LNCAP (cell line): ENCODE measurements at regions not wholly inside any gene's neighbourhood (a gene's known extent, or its start where the extent isn't known, plus 50 kb on each side); places are given as distances from the start of the nearest gene placed in this dataset.

Experiments used
- CTCF ChIP-seq: fragments of 450-650 bp; IDR thresholded peaks from 2 replicates; pipeline ENCODE4 v1.5.1; 2017; ENCODE audit warnings: mild to moderate bottlenecking

GRCh38 chr5:125106881-125107280 is 360.4 kb upstream of the ZNF608 start:
- no peak for TF ChIP-seq CTCF

DNA sequence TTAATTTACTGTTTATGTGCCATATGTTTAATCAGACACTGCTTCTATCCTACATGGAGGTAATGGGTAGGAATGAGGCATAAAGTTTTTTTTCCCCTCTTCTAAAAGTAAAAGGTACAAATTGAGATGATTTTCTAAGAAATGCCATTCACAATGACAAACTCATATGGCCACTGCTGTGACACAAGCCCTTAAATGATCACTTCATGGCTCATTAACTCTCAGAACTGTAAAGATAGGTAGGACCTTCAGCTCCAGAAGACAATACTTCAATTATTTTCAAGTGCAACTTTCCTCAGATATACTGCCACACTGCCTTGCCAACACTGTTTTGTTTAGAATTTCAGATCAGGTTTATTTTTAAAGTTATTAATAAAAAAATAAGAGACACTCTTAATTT is 362.9 kb upstream of the ZNF608 start:
- TF ChIP-seq CTCF = no peak

- TF ChIP-seq CTCF = no peak
These were observed 363.4 kb upstream of the ZNF608 start for GRCh38 chr5:125109816-125110215.

GRCh38 chr5:125112196-125112595 is 365.8 kb upstream of the ZNF608 start:
- TF ChIP-seq CTCF = no peak

DNA sequence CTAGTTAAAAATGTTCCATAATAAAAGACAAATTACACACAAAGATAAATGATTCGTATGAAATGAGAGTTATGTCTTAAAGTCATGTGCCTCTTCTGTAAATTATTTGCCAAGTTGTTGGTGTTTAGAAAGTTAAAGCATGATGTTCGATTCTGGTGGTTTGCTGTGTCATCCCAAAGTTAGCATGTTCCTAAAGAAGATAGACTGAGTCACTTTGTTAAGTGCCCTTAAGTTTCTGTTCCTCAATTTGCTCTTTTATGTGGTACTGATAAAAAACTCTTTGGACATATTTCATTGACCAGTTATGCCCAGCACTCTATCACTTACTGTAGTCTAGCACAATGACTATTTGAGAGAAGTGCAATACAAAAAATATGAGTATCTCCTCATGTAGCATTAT is 366.9 kb upstream of the ZNF608 start:
- no peak for TF ChIP-seq CTCF

- no peak for TF ChIP-seq CTCF
These were observed 368.7 kb upstream of the ZNF608 start for GRCh38 chr5:125115195-125115525.

DNA sequence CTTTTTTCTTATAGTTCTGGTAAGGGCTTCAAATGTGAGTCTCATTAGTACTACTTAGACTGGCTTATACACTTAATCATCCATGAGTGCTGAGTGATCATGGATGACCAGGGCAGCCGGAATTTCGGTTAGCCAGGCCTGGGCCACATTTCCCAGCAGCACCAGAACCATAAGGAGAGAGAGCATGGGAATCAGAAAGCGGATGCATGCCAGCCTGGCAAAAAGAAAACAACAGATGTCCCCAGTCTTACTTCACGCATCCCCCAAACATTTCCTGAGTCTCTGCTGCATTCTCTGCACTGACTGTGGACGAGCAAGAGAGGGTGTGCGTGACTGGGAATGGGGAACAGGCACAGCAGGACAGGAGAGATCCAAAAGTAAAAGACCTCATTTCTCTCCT is 371.1 kb upstream of the ZNF608 start:
- TF ChIP-seq CTCF = no peak

DNA sequence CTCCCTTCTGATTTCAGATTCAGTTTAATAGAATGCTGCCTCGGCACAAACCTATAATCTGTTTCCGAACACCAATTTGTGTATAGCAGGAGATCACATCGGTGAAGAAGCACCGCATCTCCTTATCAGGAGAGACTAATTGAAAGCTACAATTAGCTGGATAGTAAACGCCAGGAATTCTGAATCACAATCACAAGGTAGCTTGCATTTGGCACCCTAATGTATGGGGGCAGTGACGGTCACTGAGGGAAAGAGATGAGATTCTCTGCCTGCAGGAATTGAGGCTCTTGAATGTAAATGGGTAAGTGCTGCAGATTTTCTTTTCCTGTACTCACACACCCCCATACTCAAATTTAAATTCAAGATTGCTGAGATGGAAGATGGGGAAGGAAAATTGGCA is 373.6 kb upstream of the ZNF608 start:
- no peak for TF ChIP-seq CTCF
